ENCODE measurements at regions not wholly inside any gene's neighbourhood (a gene's known extent, or its start where the extent isn't known, plus 50 kb on each side); places are given as distances from the start of the nearest gene placed in this dataset.

- no peak for TF ChIP-seq CTCF (IDR thresholded peaks at IDR 0.05; ENCODE audit: insufficient read depth, low read depth, low read length)
- no peak for DNase-seq (ENCODE audit: low read depth)
- Histone ChIP-seq H3K4me3 (ENCODE audit: low read depth, low read length) (no peak overlapping the region), H3K36me3 (ENCODE audit: control insufficient read depth, insufficient read depth, low read length) (no peaks in the 10 kb centered on the region), H3K27me3 (ENCODE audit: control insufficient read depth, insufficient read depth, low read length) (no peaks in the 10 kb centered on the region)
- POLR2A ChIA-PET: no interaction called here
- CTCF ChIA-PET: interaction anchor here (1.1 to 1.5 kb wide), 3 partner anchors 9 to 263 kb away, joined by 3 to 9 read pairs (median 3); no protein-coding TSS in a partner anchor
Measured at GRCh38 chr6:97449444-97449966, 166.5 kb upstream of the MMS22L start.

- no peaks in the 10 kb centered on the region for H3K27me3 ChIP-seq (ENCODE audit: control insufficient read depth, insufficient read depth, low read length)
- no peak for TF ChIP-seq CTCF (IDR thresholded peaks at IDR 0.05; ENCODE audit: insufficient read depth, low read depth, low read length)
- ChIA-PET CTCF (interaction anchor here (1.5 kb wide), 1 partner anchor 12 kb away, joined by 9 read pairs; no protein-coding TSS in a partner anchor), POLR2A (no interaction called here)
- H3K36me3 ChIP-seq (ENCODE audit: control insufficient read depth, insufficient read depth, low read length): no peaks in the 10 kb centered on the region
- H3K4me3 ChIP-seq (ENCODE audit: low read depth, low read length): no peak overlapping the region
- no peak for DNase-seq (ENCODE audit: low read depth)
Measured at GRCh38 chr6:97450087-97450486, 167.1 kb upstream of the MMS22L start.

- no peak for DNase-seq (ENCODE audit: low read depth)
- POLR2A ChIA-PET: no interaction called here
- Histone ChIP-seq H3K4me3 (ENCODE audit: low read depth, low read length) (no peak overlapping the region), H3K36me3 (ENCODE audit: control insufficient read depth, insufficient read depth, low read length) (no peaks in the 10 kb centered on the region), H3K27me3 (ENCODE audit: control insufficient read depth, insufficient read depth, low read length) (no peaks in the 10 kb centered on the region)
- CTCF ChIA-PET: no interaction called here
- TF ChIP-seq CTCF (IDR thresholded peaks at IDR 0.05; ENCODE audit: insufficient read depth, low read depth, low read length): no peak
Measured at GRCh38 chr6:97456070-97456469, 173.1 kb upstream of the MMS22L start.

GRCh38 chr6:97459535-97459934 is 176.5 kb upstream of the MMS22L start:
- Histone ChIP-seq H3K4me3 (ENCODE audit: low read depth, low read length) (no peak overlapping the region), H3K36me3 (ENCODE audit: control insufficient read depth, insufficient read depth, low read length) (no peaks in the 10 kb centered on the region), H3K27me3 (ENCODE audit: control insufficient read depth, insufficient read depth, low read length) (no peaks in the 10 kb centered on the region)
- CTCF ChIA-PET: interaction anchor here (1.2 kb wide), 1 partner anchor 39 kb away, joined by 3 read pairs; no protein-coding TSS in a partner anchor
- TF ChIP-seq CTCF (IDR thresholded peaks at IDR 0.05; ENCODE audit: insufficient read depth, low read depth, low read length): no peak
- DNase-seq (ENCODE audit: low read depth): no peak
- POLR2A ChIA-PET: no interaction called here

GRCh38 chr6:97459986-97460385 is 177.0 kb upstream of the MMS22L start:
- Histone ChIP-seq H3K27me3 (ENCODE audit: control insufficient read depth, insufficient read depth, low read length) (no peaks in the 10 kb centered on the region), H3K4me3 (ENCODE audit: low read depth, low read length) (no peak overlapping the region), H3K36me3 (ENCODE audit: control insufficient read depth, insufficient read depth, low read length) (no peaks in the 10 kb centered on the region)
- TF ChIP-seq CTCF (IDR thresholded peaks at IDR 0.05; ENCODE audit: insufficient read depth, low read depth, low read length): no peak
- DNase-seq (ENCODE audit: low read depth): no peak
- POLR2A ChIA-PET: no interaction called here
- CTCF ChIA-PET: interaction anchor here (1.2 kb wide), 1 partner anchor 39 kb away, joined by 3 read pairs; no protein-coding TSS in a partner anchor

Data from BJ (cell line).